ENCODE measurements at regions not wholly inside any gene's neighbourhood (a gene's known extent, or its start where the extent isn't known, plus 50 kb on each side); places are given as distances from the start of the nearest gene placed in this dataset.

DNA sequence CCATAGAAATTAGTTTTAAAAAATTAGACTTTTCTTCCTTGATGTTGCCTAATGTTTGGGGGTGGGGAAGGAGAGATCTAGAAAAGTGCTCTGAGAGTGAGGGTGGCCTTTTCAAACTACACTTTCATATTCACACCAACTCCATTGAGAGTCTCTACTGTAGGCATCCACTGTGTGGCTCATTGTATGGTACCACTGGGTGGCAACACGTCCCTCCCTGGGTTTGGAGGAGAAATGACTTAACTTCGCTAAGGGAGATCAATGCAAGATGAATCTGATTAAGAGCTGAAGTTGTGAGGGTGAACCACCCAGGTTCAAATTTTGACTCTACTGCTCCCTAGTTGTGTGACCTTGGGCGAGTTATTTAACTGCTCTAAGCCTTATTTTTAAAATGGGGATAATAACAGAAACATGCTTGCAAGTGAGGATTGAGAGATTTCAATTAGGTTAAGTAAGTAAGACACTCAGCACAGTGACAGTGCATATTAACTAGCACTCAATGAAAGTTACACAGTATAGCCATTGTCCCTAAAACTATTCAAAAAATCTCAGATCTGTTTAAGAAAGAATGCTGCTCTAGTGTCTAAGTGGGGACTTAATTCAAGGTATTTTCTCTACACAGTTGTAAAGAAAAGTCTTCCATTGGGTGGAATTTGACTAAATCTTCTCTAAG is 193.5 kb upstream of the CNR1 start:
- Histone ChIP-seq H3K4me3 (no peak overlapping the region), H3K36me3 (ENCODE audit: low read depth) (no peaks in the 10 kb centered on the region), H3K9me3 (no peaks in the 10 kb centered on the region), H3K4me1 (ENCODE audit: low read depth) (no peaks in the 10 kb centered on the region)
- TF ChIP-seq, protein P1, sequence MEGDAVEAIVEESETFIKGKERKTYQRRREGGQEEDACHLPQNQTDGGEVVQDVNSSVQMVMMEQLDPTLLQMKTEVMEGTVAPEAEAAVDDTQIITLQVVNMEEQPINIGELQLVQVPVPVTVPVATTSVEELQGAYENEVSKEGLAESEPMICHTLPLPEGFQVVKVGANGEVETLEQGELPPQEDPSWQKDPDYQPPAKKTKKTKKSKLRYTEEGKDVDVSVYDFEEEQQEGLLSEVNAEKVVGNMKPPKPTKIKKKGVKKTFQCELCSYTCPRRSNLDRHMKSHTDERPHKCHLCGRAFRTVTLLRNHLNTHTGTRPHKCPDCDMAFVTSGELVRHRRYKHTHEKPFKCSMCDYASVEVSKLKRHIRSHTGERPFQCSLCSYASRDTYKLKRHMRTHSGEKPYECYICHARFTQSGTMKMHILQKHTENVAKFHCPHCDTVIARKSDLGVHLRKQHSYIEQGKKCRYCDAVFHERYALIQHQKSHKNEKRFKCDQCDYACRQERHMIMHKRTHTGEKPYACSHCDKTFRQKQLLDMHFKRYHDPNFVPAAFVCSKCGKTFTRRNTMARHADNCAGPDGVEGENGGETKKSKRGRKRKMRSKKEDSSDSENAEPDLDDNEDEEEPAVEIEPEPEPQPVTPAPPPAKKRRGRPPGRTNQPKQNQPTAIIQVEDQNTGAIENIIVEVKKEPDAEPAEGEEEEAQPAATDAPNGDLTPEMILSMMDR (IDR thresholded peaks at IDR 0.05), result no peak
- ATAC-seq (no peak), DNase-seq (no peak)
- intact Hi-C loops (cut with DNase I, micrococcal nuclease), result no loop called here

DNA sequence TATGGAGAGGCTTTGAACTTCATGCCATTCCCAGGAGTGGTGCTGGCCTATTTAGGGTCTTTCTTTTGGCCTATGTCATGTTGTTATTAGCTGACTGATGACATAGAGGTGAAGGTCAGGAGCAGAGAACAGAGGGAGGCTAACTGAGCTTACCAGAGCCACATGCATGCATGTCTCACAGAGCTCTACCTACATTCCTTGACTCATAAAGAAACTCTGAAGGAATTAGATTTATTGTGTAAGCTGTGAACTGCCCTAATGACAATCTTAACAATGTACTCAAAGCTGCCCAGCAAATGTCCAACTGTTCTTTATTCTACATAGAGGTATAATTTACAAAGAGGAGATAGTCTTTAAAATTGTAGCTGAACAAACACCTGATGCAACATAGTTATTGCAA is 192.7 kb upstream of the CNR1 start:
- TF ChIP-seq, protein P1 (IDR thresholded peaks at IDR 0.05), result no peak
- Histone ChIP-seq H3K4me1 (ENCODE audit: low read depth) (no peaks in the 10 kb centered on the region), H3K9me3 (no peaks in the 10 kb centered on the region), H3K4me3 (no peak overlapping the region), H3K36me3 (ENCODE audit: low read depth) (no peaks in the 10 kb centered on the region)
- intact Hi-C loops (cut with DNase I, micrococcal nuclease), result no loop called here
- ATAC-seq (no peak), DNase-seq (no peak)

DNA sequence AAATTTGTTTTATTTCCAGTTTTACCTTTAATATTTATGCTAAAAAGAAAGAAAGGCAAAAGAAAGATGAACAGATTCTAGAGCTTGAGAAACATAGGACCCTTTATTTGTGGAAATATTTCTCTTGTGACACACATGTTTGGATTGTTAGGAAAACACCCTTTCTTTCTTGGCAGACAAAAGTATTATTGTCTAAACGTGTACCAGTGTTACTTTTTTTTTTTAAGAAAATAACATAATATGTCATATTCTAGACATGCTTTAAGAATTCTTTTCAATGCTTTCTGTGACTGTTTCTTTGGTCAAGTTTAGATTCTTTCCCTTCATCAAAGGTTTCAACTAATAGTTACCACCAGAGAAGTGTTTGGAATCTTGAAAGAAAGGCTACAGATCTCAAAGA is 183.4 kb upstream of the CNR1 start:
- intact Hi-C loops (cut with DNase I, micrococcal nuclease), result no loop called here
- ATAC-seq (no peak), DNase-seq (no peak)
- Histone ChIP-seq H3K4me3 (no peak overlapping the region), H3K9me3 (no peaks in the 10 kb centered on the region), H3K36me3 (ENCODE audit: low read depth) (no peaks in the 10 kb centered on the region), H3K4me1 (ENCODE audit: low read depth) (no peaks in the 10 kb centered on the region)
- TF ChIP-seq, protein P1 (IDR thresholded peaks at IDR 0.05), result no peak

DNA sequence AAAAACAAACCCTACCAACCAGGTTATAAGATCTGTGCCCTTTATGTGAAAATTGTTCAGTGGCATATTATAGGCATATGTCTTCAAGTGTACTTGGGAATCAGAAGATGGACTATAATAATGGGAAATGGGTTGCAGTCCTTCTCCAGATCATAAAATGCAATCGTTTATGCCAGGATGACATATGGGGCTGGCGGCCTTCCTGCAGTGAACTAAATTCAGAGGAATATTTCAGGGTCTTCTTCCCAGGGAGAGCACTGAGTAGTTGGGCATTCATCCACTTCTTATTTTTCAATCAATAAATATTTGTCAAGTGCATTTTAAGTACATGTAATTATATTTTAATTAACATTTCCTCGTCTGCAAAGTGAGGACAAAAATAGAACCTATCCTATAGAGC is 176.2 kb upstream of the CNR1 start:
- Histone ChIP-seq H3K4me1 (ENCODE audit: low read depth) (no peaks in the 10 kb centered on the region), H3K4me3 (no peak overlapping the region), H3K36me3 (ENCODE audit: low read depth) (no peaks in the 10 kb centered on the region), H3K9me3 (no peaks in the 10 kb centered on the region)
- TF ChIP-seq, protein P1 (IDR thresholded peaks at IDR 0.05), result no peak
- intact Hi-C loops (cut with DNase I, micrococcal nuclease), result no loop called here
- DNase-seq, result no peak
- no peak for ATAC-seq

DNA sequence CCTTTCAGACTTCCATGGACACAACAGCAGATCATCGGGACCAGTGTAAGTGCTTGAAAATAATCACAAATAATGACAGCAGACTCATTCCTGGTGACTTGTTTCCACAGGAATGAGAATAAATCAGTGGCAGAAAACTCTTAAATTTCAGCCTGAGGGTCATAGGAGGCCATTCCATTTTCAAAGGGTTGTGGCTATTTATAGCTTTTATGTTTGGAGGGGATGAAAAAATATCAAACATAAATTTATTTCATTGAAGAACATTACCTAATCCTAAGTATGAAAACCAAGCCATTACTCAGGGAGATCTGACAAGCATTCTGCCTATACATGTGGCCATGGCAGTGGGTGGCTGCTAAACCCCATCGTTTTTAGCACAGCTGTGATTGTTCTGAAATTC is 173.6 kb upstream of the CNR1 start:
- no peak for ATAC-seq
- DNase-seq, result no peak
- no peak overlapping the region for H3K4me3 ChIP-seq
- H3K9me3 ChIP-seq, result no peaks in the 10 kb centered on the region
- intact Hi-C loops (cut with DNase I, micrococcal nuclease), result no loop called here
- TF ChIP-seq, protein P1 (IDR thresholded peaks at IDR 0.05), result no peak
- no peaks in the 10 kb centered on the region for H3K36me3 ChIP-seq (ENCODE audit: low read depth)
- no peaks in the 10 kb centered on the region for H3K4me1 ChIP-seq (ENCODE audit: low read depth)

DNA sequence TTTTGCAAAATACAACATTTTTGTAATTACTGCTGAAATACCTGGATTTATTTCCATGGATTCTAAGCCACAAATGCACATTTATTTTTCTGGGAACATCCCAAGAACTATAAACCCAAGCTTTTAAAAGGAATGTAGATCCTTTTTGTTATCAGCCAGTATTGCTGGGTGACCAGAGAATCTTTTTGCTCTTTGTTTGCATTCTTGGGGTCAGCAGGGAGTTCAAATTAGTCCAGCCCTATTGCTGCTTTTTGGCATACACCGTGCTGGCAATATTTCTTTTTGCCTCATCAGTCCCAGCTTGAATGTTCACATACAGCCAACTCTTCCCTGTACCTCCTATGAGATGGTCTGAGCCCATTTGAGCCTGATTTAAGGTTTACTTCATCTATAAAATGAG is 155.2 kb upstream of the CNR1 start:
- Histone ChIP-seq H3K9me3 (no peaks in the 10 kb centered on the region), H3K4me1 (ENCODE audit: low read depth) (no peaks in the 10 kb centered on the region), H3K36me3 (ENCODE audit: low read depth) (no peaks in the 10 kb centered on the region), H3K4me3 (no peak overlapping the region)
- intact Hi-C loops (cut with DNase I, micrococcal nuclease), result no loop called here
- no peak for DNase-seq
- TF ChIP-seq, protein P1 (IDR thresholded peaks at IDR 0.05), result no peak
- no peak for ATAC-seq
